MM.1S (cell line): ENCODE measurements at regions not wholly inside any gene's neighbourhood (a gene's known extent, or its start where the extent isn't known, plus 50 kb on each side); places are given as distances from the start of the nearest gene placed in this dataset.

Experiments used
- DNase-seq: peaks from one replicate; pipeline ENCODE4 v3.0.0-alpha.2; 2015
- H2AFZ ChIP-seq: fragments of 300-600 bp; sonication (generic); 2 replicates; pipeline ENCODE4 v1.6.0; 2016; ENCODE audit warnings: antibody characterized with exemption, low read length
- H3F3A ChIP-seq: fragments of 300-600 bp; sonication (generic); 2 replicates; pipeline ENCODE4 v1.6.1; 2016; ENCODE audit warnings: mild to moderate bottlenecking, antibody characterized with exemption, low read length, moderate library complexity, mixed read lengths; ENCODE audit not compliant: insufficient read depth
- H3K27ac ChIP-seq: fragments of 300-600 bp; sonication (generic); 2 replicates; pipeline ENCODE4 v1.5.1; 2016; ENCODE audit warnings: mild to moderate bottlenecking, low read length
- H3K27me3 ChIP-seq: fragments of 300-600 bp; sonication (generic); replicated peaks from 2 replicates; pipeline ENCODE4 v1.6.0; 2016; ENCODE audit warnings: low read length; ENCODE audit not compliant: insufficient read depth
- H3K36me3 ChIP-seq: fragments of 300-600 bp; sonication (generic); replicated peaks from 2 replicates; pipeline ENCODE4 v1.6.1; 2016; ENCODE audit warnings: mild to moderate bottlenecking, low read length, mixed read lengths; ENCODE audit not compliant: insufficient read depth
- H3K4me1 ChIP-seq: fragments of 300-600 bp; sonication (generic); 2 replicates; pipeline ENCODE4 v1.6.1; 2016; ENCODE audit warnings: low read length, mixed read lengths
- H3K4me2 ChIP-seq: fragments of 300-600 bp; sonication (generic); 2 replicates; pipeline ENCODE4 v1.6.0; 2016; ENCODE audit warnings: low read depth, low read length
- H3K4me3 ChIP-seq: fragments of 300-600 bp; sonication (generic); 2 replicates; pipeline ENCODE4 v1.5.1; 2016; ENCODE audit warnings: low read length, mixed read lengths
- H3K79me2 ChIP-seq: fragments of 300-600 bp; sonication (generic); 2 replicates; pipeline ENCODE4 v1.6.1; 2016; ENCODE audit warnings: mixed run types, low read length, mixed read lengths
- H3K9ac ChIP-seq: fragments of 300-600 bp; sonication (generic); 2 replicates; pipeline ENCODE4 v1.6.1; 2016; ENCODE audit warnings: low read length, mixed read lengths
- H3K9me2 ChIP-seq: fragments of 300-600 bp; sonication (generic); replicated peaks from 2 replicates; pipeline ENCODE4 v1.6.1; 2016; ENCODE audit warnings: mild to moderate bottlenecking, low read length, mixed read lengths; ENCODE audit not compliant: insufficient read depth
- H3K9me3 ChIP-seq: fragments of 300-600 bp; sonication (generic); replicated peaks from 2 replicates; pipeline ENCODE4 v1.6.1; 2016; ENCODE audit warnings: mild to moderate bottlenecking, low read length, mixed read lengths; ENCODE audit not compliant: insufficient read depth
- H4K20me1 ChIP-seq: fragments of 300-600 bp; sonication (generic); 2 replicates; pipeline ENCODE4 v1.6.1; 2016; ENCODE audit warnings: mild to moderate bottlenecking, low read length, moderate library complexity, mixed read lengths; ENCODE audit not compliant: insufficient read depth
- CTCF ChIP-seq: fragments of 300-600 bp; sonication (generic); IDR thresholded peaks from 2 replicates; pipeline ENCODE4 v1.5.1; 2016; ENCODE audit warnings: antibody characterized with exemption, low read length, mixed read lengths
- EZH2 ChIP-seq: fragments of 300-600 bp; sonication (generic); optimal IDR thresholded peaks from 2 replicates; pipeline ENCODE3; 2017; ENCODE audit warnings: low read depth, mild to moderate bottlenecking, antibody characterized with exemption, low read length, mixed read lengths
- EZH2phosphoT487 ChIP-seq: fragments of 300-600 bp; sonication (generic); IDR thresholded peaks from 2 replicates; pipeline ENCODE4 v1.6.1; 2018; ENCODE audit warnings: antibody characterized with exemption, low read length

- Histone ChIP-seq H3K9ac (no peak overlapping the region), H3K79me2 (no peaks in the 10 kb centered on the region), H3K36me3 (no peaks in the 10 kb centered on the region), H4K20me1 (no peaks in the 10 kb centered on the region), H3K27me3 (no peaks in the 10 kb centered on the region), H3K27ac (no peak overlapping the region), H3K9me2 (no peaks in the 10 kb centered on the region), H3K4me2 (no peak overlapping the region), H3F3A (no peaks in the 10 kb centered on the region), H3K9me3 (no peaks in the 10 kb centered on the region), H3K4me3 (no peak overlapping the region), H3K4me1 (no peaks in the 10 kb centered on the region), H2AFZ (no peak overlapping the region)
- no peak for TF ChIP-seq EZH2
- no peak for TF ChIP-seq EZH2phosphoT487
- no peak for TF ChIP-seq CTCF
- DNase-seq: no peak
Observed at GRCh38 chr18:41262688-41263087, 692.3 kb upstream of the PIK3C3 start.

- Histone ChIP-seq H3K9me3 (no peaks in the 10 kb centered on the region), H3K9ac (no peak overlapping the region), H3K9me2 (no peaks in the 10 kb centered on the region), H2AFZ (no peak overlapping the region), H3K36me3 (no peaks in the 10 kb centered on the region), H3K4me3 (no peak overlapping the region), H3K79me2 (no peaks in the 10 kb centered on the region), H3K4me2 (no peak overlapping the region), H3K4me1 (no peaks in the 10 kb centered on the region), H3K27me3 (no peaks in the 10 kb centered on the region), H3F3A (no peaks in the 10 kb centered on the region), H4K20me1 (no peaks in the 10 kb centered on the region), H3K27ac (no peak overlapping the region)
- TF ChIP-seq EZH2: no peak
- no peak for TF ChIP-seq CTCF
- no peak for TF ChIP-seq EZH2phosphoT487
- DNase-seq: no peak
Observed at GRCh38 chr18:41244591-41245037, 710.4 kb upstream of the PIK3C3 start.

DNA sequence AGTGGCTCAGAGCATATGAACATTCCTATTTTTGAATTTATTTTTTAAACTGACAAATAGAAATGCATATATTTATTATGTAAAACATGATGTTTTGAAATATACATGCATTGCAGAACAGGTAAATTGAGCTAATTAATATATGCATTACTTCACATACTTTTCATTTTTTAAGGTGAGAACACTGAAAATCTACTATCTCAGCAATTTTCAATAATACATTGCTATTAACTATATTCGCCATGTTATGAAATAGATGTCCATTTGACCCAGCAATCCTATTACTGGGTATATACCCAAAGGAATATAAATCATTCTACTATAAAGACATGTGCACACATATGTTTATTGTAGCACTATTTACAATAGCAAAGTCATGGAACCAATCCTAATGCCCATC, 717.7 kb upstream of the PIK3C3 start:
- no peaks in the 10 kb centered on the region for H3F3A ChIP-seq

More for the DNA sequence above, 717.7 kb upstream of the PIK3C3 start:
- H3K27ac ChIP-seq: no peak overlapping the region
- H3K9me2 ChIP-seq: no peaks in the 10 kb centered on the region
- H3K4me1 ChIP-seq: no peaks in the 10 kb centered on the region
- H2AFZ ChIP-seq: no peak overlapping the region
- no peak overlapping the region for H3K4me2 ChIP-seq
- no peak overlapping the region for H3K4me3 ChIP-seq
- H3K9me3 ChIP-seq: no peaks in the 10 kb centered on the region
- no peaks in the 10 kb centered on the region for H3K79me2 ChIP-seq
- H3K36me3 ChIP-seq: no peaks in the 10 kb centered on the region
- no peak for TF ChIP-seq CTCF
- TF ChIP-seq EZH2: no peak
- no peak for TF ChIP-seq EZH2phosphoT487
- H4K20me1 ChIP-seq: no peaks in the 10 kb centered on the region
- H3K27me3 ChIP-seq: no peaks in the 10 kb centered on the region
- no peak for DNase-seq
- no peak overlapping the region for H3K9ac ChIP-seq
